HepG2 (cell line): ENCODE measurements at regions not wholly inside any gene's neighbourhood (a gene's known extent, or its start where the extent isn't known, plus 50 kb on each side); places are given as distances from the start of the nearest gene placed in this dataset.

Experiments used
- ATAC-seq: fragments of 200-7000 bp; cut with Tn5 transposase; 3 replicates; pipeline ENCODE4 v1.9.1; 2020; ENCODE audit warnings: mild to moderate bottlenecking, moderate library complexity
- BruUV-seq: library from RNA; stranded (reverse); fragments of 400-500 nt; replicated peaks from 2 replicates; lab custom pipeline; 2021; lab: Mats Ljungman, UMichigan
- CTCF ChIA-PET: fragments of 300-600 bp; formaldehyde crosslinking; extraction: SDS; loops from one replicate; lab custom pipeline; 2021; ENCODE audit warnings: low total read pairs, inconsistent platforms, low intra/inter-chr PET ratio; lab: Yijun Ruan, JAX
- POLR2A ChIA-PET: fragments of 350-600 bp; sonication (Branson Sonifier 250); formaldehyde crosslinking; loops from one replicate; lab custom pipeline; 2020; ENCODE audit warnings: antibody characterized with exemption, inconsistent platforms; lab: Yijun Ruan, JAX
- DNase-seq: peaks from one replicate; pipeline ENCODE4 v3.0.0-alpha.2; 2015; ENCODE audit warnings: low spot score
- FAIRE-seq: peaks from 3 replicates; lab custom pipeline; 2011; peaks lifted over from hg19 to GRCh38; lab: Jason Lieb, UNC
- H2AFZ ChIP-seq: one replicate; pipeline ENCODE4 v1.6.1; 2011; ENCODE audit warnings: low read length, inconsistent platforms
- H3K27ac ChIP-seq: fragments of 300-600 bp; 3 replicates; pipeline ENCODE4 v1.8.0; 2011; ENCODE audit warnings: mixed run types, mild to moderate bottlenecking, mixed read lengths, low read length, inconsistent platforms; ENCODE audit not compliant: insufficient read depth; ENCODE audit errors: extremely low read length
- H3K27me3 ChIP-seq, 2 experiments: fragments of 200-600 bp in 1 of 2; 2 replicates in 1 of 2; 3 replicates in 1 of 2; pipeline versions ENCODE4 v1.6.0 to v1.8.0; 2011; ENCODE audit warnings: low read length in 2 of 2, mild to moderate bottlenecking in 2 of 2, moderate library complexity in 2 of 2, inconsistent platforms in 1 of 2; ENCODE audit not compliant: insufficient read depth in 2 of 2, control insufficient read depth in 1 of 2
- H3K36me3 ChIP-seq, 2 experiments: fragments of 200-600 bp in 1 of 2; replicated peaks in 1 of 2; 2 replicates in 1 of 2; 3 replicates in 1 of 2; pipeline versions ENCODE4 v1.5.1 to v1.8.0; 2011; ENCODE audit warnings: low read length in 2 of 2, inconsistent platforms in 1 of 2; ENCODE audit not compliant: insufficient read depth in 2 of 2, control insufficient read depth in 1 of 2
- H3K4me1 ChIP-seq: 2 replicates; pipeline ENCODE4 v1.5.1; 2012; ENCODE audit warnings: low read length, inconsistent platforms; ENCODE audit not compliant: insufficient read depth
- H3K4me2 ChIP-seq: 2 replicates; pipeline ENCODE4 v1.6.0; 2011; ENCODE audit warnings: low read depth, low read length, inconsistent platforms
- H3K4me3 ChIP-seq, 3 experiments: fragments of 200-600 bp in 1 of 3; sonication (generic), shearing (Covaris generic) in 1 of 3; replicated peaks in 1 of 3; 2 replicates each; pipeline ENCODE4 v1.5.1; 2011 to 2016; ENCODE audit warnings: low read length in 3 of 3, inconsistent platforms in 2 of 3, low read depth in 2 of 3, mild to moderate bottlenecking in 2 of 3, control low read depth in 1 of 3, mixed read lengths in 1 of 3; ENCODE audit not compliant: insufficient read depth in 1 of 3
- H3K79me2 ChIP-seq: one replicate; pipeline ENCODE4 v1.6.1; 2011; ENCODE audit warnings: low read length, inconsistent platforms; ENCODE audit not compliant: insufficient read depth
- H3K9ac ChIP-seq: 2 replicates; pipeline ENCODE4 v1.6.0; 2011; ENCODE audit warnings: mild to moderate bottlenecking, low read depth, low read length, inconsistent platforms; ENCODE audit not compliant: insufficient read depth
- H3K9me3 ChIP-seq: 2 replicates; pipeline ENCODE4 v1.5.1; 2012; ENCODE audit warnings: mild to moderate bottlenecking, low read length
- H4K20me1 ChIP-seq: 2 replicates; pipeline ENCODE4 v1.6.0; 2011; ENCODE audit warnings: inconsistent platforms, mild to moderate bottlenecking, low read length, moderate library complexity; ENCODE audit not compliant: insufficient read depth
- EEA1 ChIP-seq: sonication (generic); formaldehyde crosslinking; IDR thresholded peaks from 2 replicates; pipeline ENCODE4 v1.5.1; 2020; ENCODE audit warnings: mild to moderate bottlenecking, missing genetic modification reagents, borderline replicate concordance
- ESRRA ChIP-seq: sonication (generic); formaldehyde crosslinking; IDR thresholded peaks from 2 replicates; pipeline ENCODE4 v1.5.1; 2020; ENCODE audit warnings: mild to moderate bottlenecking, low read depth, missing genetic modification reagents
- FOXK1 ChIP-seq: sonication (generic); formaldehyde crosslinking; IDR thresholded peaks from 2 replicates; pipeline ENCODE4 v1.4.0; 2020; ENCODE audit warnings: low read depth, missing genetic modification reagents, borderline replicate concordance
- KDM4B ChIP-seq: sonication (generic); formaldehyde crosslinking; IDR thresholded peaks from 2 replicates; pipeline ENCODE4 v1.4.0; 2020; ENCODE audit warnings: missing genetic modification reagents
- RCOR2 ChIP-seq: IDR thresholded peaks from 2 replicates; pipeline ENCODE4 v1.6.1; 2016; ENCODE audit warnings: missing biosample characterization, missing genetic modification reagents
- RFX3 ChIP-seq: IDR thresholded peaks from 2 replicates; pipeline ENCODE4 v1.6.1; 2016; ENCODE audit warnings: missing biosample characterization, missing genetic modification reagents
- RFXAP ChIP-seq: sonication (generic); formaldehyde crosslinking; IDR thresholded peaks from 2 replicates; pipeline ENCODE4 v1.4.0; 2020; ENCODE audit warnings: missing genetic modification reagents, borderline replicate concordance
- SMC3 ChIP-seq: IDR thresholded peaks from 2 replicates; pipeline ENCODE4 v1.6.1; 2011; ENCODE audit warnings: low read length, improper control_type of control experiment
- THYN1 ChIP-seq: sonication (generic); formaldehyde crosslinking; IDR thresholded peaks from 2 replicates; pipeline ENCODE4 v1.8.1; 2023; ENCODE audit warnings: low read depth, mild to moderate bottlenecking, moderate library complexity, missing genetic modification reagents, borderline replicate concordance
- ZBTB7A ChIP-seq: sonication (generic); formaldehyde crosslinking; IDR thresholded peaks from 2 replicates; pipeline ENCODE4 v1.8.0; 2022; ENCODE audit warnings: mild to moderate bottlenecking, missing genetic modification reagents
- ZFP62 ChIP-seq: sonication (generic); formaldehyde crosslinking; IDR thresholded peaks from 2 replicates; pipeline ENCODE4 v1.4.0; 2020; ENCODE audit warnings: missing genetic modification reagents
- ZNF143 ChIP-seq: sonication (generic); formaldehyde crosslinking; IDR thresholded peaks from 2 replicates; pipeline ENCODE4 v1.4.0; 2020; ENCODE audit warnings: missing genetic modification reagents
- ZNF547 ChIP-seq: sonication (generic); formaldehyde crosslinking; IDR thresholded peaks from 2 replicates; pipeline ENCODE4 v1.5.1; 2020; ENCODE audit warnings: mild to moderate bottlenecking, missing genetic modification reagents
- ZNF567 ChIP-seq: sonication (generic); formaldehyde crosslinking; IDR thresholded peaks from 2 replicates; pipeline ENCODE4 v1.8.1; 2023; ENCODE audit warnings: mild to moderate bottlenecking, missing genetic modification reagents, borderline replicate concordance
- ZNF670 ChIP-seq: sonication (generic); formaldehyde crosslinking; IDR thresholded peaks from 2 replicates; pipeline ENCODE4 v1.8.0; 2022; ENCODE audit warnings: mild to moderate bottlenecking, missing genetic modification reagents, borderline replicate concordance
- WGBS: methylation state at CpG from one replicate; pipeline ENCODE4 v1.1.6; 2017; ENCODE audit warnings: low lambda C conversion rate; 5-methylcytosine and 5-hydroxymethylcytosine counted together
- in situ Hi-C: cut with HindIII; loops from 2 replicates; pipeline ENCODE4 v1.10.0; 2017; ENCODE audit warnings: low pct_unique_long_range_greater_than_20kb; ENCODE audit not compliant: extremely low pct_ligation_motif_present
- intact Hi-C: fragments of 100-400 bp; cut with micrococcal nuclease; formaldehyde crosslinking; loops from one replicate; pipeline ENCODE4 v1.10.0; 2022; ENCODE audit not compliant: unreplicated experiment
- TF ChIP-seq, protein P1 (sequence below): IDR thresholded peaks from 2 replicates; pipeline ENCODE4 v1.4.0; 2020; ENCODE audit warnings: mild to moderate bottlenecking, missing genetic modification reagents
- TF ChIP-seq, protein P2 (sequence below): sonication (generic); formaldehyde crosslinking; IDR thresholded peaks from 2 replicates; pipeline ENCODE4 v1.8.0; 2022; ENCODE audit warnings: mild to moderate bottlenecking, missing genetic modification reagents; ENCODE audit not compliant: insufficient replicate concordance

DNA sequence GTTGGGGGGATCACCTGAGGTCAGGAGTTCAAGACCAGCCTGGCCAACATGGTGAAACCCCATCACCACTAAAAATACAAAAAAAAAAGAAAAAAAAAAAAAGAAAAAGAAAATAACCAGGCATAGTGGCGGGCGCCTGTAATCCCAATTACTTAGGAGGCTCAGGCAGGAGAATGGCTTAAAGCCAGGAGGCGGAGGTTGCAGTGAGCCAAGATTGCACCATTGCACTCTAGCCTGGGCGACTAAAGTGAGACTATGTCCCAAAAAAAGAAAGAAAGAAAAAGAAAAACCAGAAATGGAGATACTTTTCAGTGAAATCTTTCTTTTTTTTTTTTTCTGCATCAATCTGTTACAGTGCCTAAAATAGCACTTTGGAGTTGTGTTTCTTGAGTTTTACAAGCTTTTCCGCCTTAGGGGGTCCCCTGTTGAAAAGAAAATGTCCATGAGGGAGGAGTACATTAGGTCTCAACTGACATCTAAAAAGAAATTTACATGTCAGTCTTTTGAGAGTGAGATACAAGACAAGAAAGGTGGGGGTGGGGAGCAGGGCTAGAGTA, 82.9 kb upstream of the VASH1 start (continued):
- no peak for TF ChIP-seq RCOR2 (CRISPR knock-in tag)
- TF ChIP-seq SMC3: no peak
- no peak for TF ChIP-seq ZFP62 (CRISPR knock-in tag)
- TF ChIP-seq ZNF547 (CRISPR knock-in tag): no peak
- TF ChIP-seq, protein P1, sequence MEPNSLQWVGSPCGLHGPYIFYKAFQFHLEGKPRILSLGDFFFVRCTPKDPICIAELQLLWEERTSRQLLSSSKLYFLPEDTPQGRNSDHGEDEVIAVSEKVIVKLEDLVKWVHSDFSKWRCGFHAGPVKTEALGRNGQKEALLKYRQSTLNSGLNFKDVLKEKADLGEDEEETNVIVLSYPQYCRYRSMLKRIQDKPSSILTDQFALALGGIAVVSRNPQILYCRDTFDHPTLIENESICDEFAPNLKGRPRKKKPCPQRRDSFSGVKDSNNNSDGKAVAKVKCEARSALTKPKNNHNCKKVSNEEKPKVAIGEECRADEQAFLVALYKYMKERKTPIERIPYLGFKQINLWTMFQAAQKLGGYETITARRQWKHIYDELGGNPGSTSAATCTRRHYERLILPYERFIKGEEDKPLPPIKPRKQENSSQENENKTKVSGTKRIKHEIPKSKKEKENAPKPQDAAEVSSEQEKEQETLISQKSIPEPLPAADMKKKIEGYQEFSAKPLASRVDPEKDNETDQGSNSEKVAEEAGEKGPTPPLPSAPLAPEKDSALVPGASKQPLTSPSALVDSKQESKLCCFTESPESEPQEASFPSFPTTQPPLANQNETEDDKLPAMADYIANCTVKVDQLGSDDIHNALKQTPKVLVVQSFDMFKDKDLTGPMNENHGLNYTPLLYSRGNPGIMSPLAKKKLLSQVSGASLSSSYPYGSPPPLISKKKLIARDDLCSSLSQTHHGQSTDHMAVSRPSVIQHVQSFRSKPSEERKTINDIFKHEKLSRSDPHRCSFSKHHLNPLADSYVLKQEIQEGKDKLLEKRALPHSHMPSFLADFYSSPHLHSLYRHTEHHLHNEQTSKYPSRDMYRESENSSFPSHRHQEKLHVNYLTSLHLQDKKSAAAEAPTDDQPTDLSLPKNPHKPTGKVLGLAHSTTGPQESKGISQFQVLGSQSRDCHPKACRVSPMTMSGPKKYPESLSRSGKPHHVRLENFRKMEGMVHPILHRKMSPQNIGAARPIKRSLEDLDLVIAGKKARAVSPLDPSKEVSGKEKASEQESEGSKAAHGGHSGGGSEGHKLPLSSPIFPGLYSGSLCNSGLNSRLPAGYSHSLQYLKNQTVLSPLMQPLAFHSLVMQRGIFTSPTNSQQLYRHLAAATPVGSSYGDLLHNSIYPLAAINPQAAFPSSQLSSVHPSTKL (CRISPR knock-in tag): no peak
- TF ChIP-seq THYN1: no peak

- intact Hi-C loops (no loop called here), in situ Hi-C loops (no loop called here)
- peaks cover 7% of the 10 kb centered on the region for H3K4me1 ChIP-seq
- ATAC-seq: no peak
- H2AFZ ChIP-seq: no peak overlapping the region
- ChIA-PET POLR2A (no interaction called here), CTCF (no interaction called here)
- whole genome bisulfite sequencing: 60% methylated on average over 3 of the region's 3 CpGs
- DNase-seq: no peak
- BruUV-seq: no TSS peak
- no peaks in the 10 kb centered on the region for H3K36me3 ChIP-seq
- no peak for TF ChIP-seq FOXK1 (CRISPR knock-in tag)
- TF ChIP-seq ZNF567: no peak
- TF ChIP-seq, protein P2, sequence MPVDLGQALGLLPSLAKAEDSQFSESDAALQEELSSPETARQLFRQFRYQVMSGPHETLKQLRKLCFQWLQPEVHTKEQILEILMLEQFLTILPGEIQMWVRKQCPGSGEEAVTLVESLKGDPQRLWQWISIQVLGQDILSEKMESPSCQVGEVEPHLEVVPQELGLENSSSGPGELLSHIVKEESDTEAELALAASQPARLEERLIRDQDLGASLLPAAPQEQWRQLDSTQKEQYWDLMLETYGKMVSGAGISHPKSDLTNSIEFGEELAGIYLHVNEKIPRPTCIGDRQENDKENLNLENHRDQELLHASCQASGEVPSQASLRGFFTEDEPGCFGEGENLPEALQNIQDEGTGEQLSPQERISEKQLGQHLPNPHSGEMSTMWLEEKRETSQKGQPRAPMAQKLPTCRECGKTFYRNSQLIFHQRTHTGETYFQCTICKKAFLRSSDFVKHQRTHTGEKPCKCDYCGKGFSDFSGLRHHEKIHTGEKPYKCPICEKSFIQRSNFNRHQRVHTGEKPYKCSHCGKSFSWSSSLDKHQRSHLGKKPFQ: no peak
- TF ChIP-seq ESRRA (CRISPR knock-in tag): no peak
- no peak for TF ChIP-seq RFXAP (CRISPR knock-in tag)
- TF ChIP-seq RFX3 (CRISPR knock-in tag): no peak
- TF ChIP-seq ZBTB7A (CRISPR knock-in tag): no peak
- no peak for TF ChIP-seq ZNF143 (CRISPR knock-in tag)
- no peak for TF ChIP-seq ZNF670
- no peak for TF ChIP-seq EEA1 (CRISPR knock-in tag)
- TF ChIP-seq KDM4B (CRISPR knock-in tag): no peak
- H3K4me3 ChIP-seq: no peak overlapping the region
- no peaks in the 10 kb centered on the region for H4K20me1 ChIP-seq
- no peak for FAIRE-seq
- H3K9ac ChIP-seq: no peak overlapping the region
- peaks cover 9% of the 10 kb centered on the region; the same call in 1 of the 2 replicates for H3K9me3 ChIP-seq
- H3K4me2 ChIP-seq: no peak overlapping the region
- H3K27me3 ChIP-seq: no peaks in the 10 kb centered on the region; a peak in 1 of 5 replicates
- H3K27ac ChIP-seq: no peak overlapping the region
- H3K79me2 ChIP-seq: no peaks in the 10 kb centered on the region
These were observed 78.9 kb upstream of the VASH1 start for GRCh38 chr14:76682367-76682766.
